ENCODE measurements at regions not wholly inside any gene's neighbourhood (a gene's known extent, or its start where the extent isn't known, plus 50 kb on each side); places are given as distances from the start of the nearest gene placed in this dataset.

DNA sequence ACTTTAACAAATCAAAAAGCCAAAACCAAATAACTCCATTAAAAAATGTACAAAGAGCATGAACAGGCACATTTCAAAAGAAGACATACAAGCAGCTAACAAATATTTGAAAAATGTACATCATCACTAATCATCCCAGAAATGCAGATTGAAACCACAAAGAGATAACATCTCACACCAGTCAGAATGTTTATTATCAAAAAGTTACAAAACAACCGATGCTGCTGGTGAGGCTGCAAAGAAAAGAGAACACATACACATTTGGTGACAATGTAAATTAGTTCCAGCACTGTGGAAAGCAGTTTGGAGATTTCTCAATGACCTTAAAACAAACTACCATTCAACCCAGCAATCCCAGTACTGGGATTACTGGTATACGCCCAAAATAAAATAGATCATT, 756.0 kb upstream of the PCDH20 start:
- Histone ChIP-seq H3K79me2 (ENCODE audit: control insufficient read depth, insufficient read depth, low read length) (no peaks in the 10 kb centered on the region), H4K20me1 (ENCODE audit: control insufficient read depth, insufficient read depth) (no peaks in the 10 kb centered on the region), H3K27me3 (replicated peaks in 1 of 2; ENCODE audit: control insufficient read depth in 2 of 2, insufficient read depth in 2 of 2, low read length in 1 of 2) (no peaks in the 10 kb centered on the region), H3K9ac (ENCODE audit: control insufficient read depth, insufficient read depth, low read length) (no peak overlapping the region), H3K27ac (ENCODE audit: control insufficient read depth, insufficient read depth) (no peak overlapping the region), H3K9me3 (replicated peaks; ENCODE audit: control insufficient read depth, insufficient read depth, low read length) (no peaks in the 10 kb centered on the region; the same call in 2 of the 3 replicates), H3K4me3 (no peak overlapping the region), H2AFZ (ENCODE audit: control insufficient read depth, low read depth, low read length) (no peak overlapping the region), H3K4me1 (ENCODE audit: control insufficient read depth, insufficient read depth, low read length) (no peaks in the 10 kb centered on the region), H3K36me3 (ENCODE audit: control insufficient read depth in 2 of 2, insufficient read depth in 2 of 2, low read length in 1 of 2) (no peaks in the 10 kb centered on the region), H3K4me2 (ENCODE audit: control insufficient read depth, insufficient read depth) (no peak overlapping the region)
- no peak for FAIRE-seq
- ATAC-seq, result no peak
- no TSS peak for BruUV-seq (replicated peaks)
- DNase-seq (ENCODE audit: low read depth, low spot score), result no peak
- TF ChIP-seq, protein P1, sequence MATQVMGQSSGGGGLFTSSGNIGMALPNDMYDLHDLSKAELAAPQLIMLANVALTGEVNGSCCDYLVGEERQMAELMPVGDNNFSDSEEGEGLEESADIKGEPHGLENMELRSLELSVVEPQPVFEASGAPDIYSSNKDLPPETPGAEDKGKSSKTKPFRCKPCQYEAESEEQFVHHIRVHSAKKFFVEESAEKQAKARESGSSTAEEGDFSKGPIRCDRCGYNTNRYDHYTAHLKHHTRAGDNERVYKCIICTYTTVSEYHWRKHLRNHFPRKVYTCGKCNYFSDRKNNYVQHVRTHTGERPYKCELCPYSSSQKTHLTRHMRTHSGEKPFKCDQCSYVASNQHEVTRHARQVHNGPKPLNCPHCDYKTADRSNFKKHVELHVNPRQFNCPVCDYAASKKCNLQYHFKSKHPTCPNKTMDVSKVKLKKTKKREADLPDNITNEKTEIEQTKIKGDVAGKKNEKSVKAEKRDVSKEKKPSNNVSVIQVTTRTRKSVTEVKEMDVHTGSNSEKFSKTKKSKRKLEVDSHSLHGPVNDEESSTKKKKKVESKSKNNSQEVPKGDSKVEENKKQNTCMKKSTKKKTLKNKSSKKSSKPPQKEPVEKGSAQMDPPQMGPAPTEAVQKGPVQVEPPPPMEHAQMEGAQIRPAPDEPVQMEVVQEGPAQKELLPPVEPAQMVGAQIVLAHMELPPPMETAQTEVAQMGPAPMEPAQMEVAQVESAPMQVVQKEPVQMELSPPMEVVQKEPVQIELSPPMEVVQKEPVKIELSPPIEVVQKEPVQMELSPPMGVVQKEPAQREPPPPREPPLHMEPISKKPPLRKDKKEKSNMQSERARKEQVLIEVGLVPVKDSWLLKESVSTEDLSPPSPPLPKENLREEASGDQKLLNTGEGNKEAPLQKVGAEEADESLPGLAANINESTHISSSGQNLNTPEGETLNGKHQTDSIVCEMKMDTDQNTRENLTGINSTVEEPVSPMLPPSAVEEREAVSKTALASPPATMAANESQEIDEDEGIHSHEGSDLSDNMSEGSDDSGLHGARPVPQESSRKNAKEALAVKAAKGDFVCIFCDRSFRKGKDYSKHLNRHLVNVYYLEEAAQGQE (IDR thresholded peaks at IDR 0.05; ENCODE audit: low read depth, low read length), result no peak
- intact Hi-C loops (cut with micrococcal nuclease; ENCODE audit: unreplicated experiment) (no loop called here), in situ Hi-C loops (cut with MboI) (no loop called here)
- 96% methylated on average over 2 of the region's 2 CpGs for WGBS (ENCODE audit: insufficient coverage, insufficient replicate concordance, low lambda C conversion rate, missing lambda C conversion rate)
- ChIA-PET RAD21 (ENCODE audit: unreplicated experiment) (no interaction called here), CTCF (interaction anchor here (1.3 kb wide), 1 partner anchor 9 kb away, joined by 3 read pairs; no protein-coding TSS in a partner anchor), POLR2A (interaction anchor here (0.7 kb wide), 1 partner anchor 38 kb away, joined by 3 read pairs; no protein-coding TSS in a partner anchor), SMC1A (ENCODE audit: uncharacterized antibody, unreplicated experiment) (no interaction called here)

DNA sequence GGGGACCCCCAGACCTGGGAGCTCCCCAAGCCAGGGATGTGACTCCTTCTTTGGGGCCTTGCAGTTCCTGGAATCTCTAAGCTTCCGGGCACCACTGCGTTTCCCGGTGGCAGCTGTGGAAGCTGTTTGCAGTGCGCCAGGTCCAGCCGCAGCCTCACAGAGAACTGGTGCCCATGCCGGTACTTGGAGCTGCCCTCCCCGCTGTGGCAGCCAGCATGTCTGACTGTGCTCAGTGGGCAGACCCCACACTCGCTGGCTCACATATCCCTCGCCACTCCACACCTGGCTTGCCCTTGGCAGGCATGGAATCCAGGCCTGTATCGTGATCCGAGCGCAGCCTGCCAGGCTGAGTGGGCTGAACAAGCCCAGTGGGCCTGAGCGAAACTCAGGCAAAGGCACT, 753.2 kb upstream of the PCDH20 start:
- H3K9ac ChIP-seq (ENCODE audit: control insufficient read depth, insufficient read depth, low read length), result no peak overlapping the region
- 94% methylated on average over 12 of the region's 13 CpGs for WGBS (ENCODE audit: insufficient coverage, insufficient replicate concordance, low lambda C conversion rate, missing lambda C conversion rate)
- no peak overlapping the region for H3K4me2 ChIP-seq (ENCODE audit: control insufficient read depth, insufficient read depth)
- CTCF ChIA-PET, result no interaction called here
- no peak for DNase-seq (ENCODE audit: low read depth, low spot score)
- RAD21 ChIA-PET (ENCODE audit: unreplicated experiment), result no interaction called here
- in situ Hi-C loops (cut with MboI), result no loop called here
- no peaks in the 10 kb centered on the region for H3K79me2 ChIP-seq (ENCODE audit: control insufficient read depth, insufficient read depth, low read length)
- H4K20me1 ChIP-seq (ENCODE audit: control insufficient read depth, insufficient read depth), result no peaks in the 10 kb centered on the region
- no peak overlapping the region for H2AFZ ChIP-seq (ENCODE audit: control insufficient read depth, low read depth, low read length)
- H3K4me3 ChIP-seq, result no peak overlapping the region
- ATAC-seq, result no peak
- FAIRE-seq, result no peak
- POLR2A ChIA-PET, result no interaction called here
- no peak overlapping the region for H3K27ac ChIP-seq (ENCODE audit: control insufficient read depth, insufficient read depth)
- intact Hi-C loops (cut with micrococcal nuclease; ENCODE audit: unreplicated experiment), result no loop called here
- H3K4me1 ChIP-seq (ENCODE audit: control insufficient read depth, insufficient read depth, low read length), result no peaks in the 10 kb centered on the region
- no peaks in the 10 kb centered on the region; the same call in 2 of the 3 replicates for H3K9me3 ChIP-seq (replicated peaks; ENCODE audit: control insufficient read depth, insufficient read depth, low read length)
- no TSS peak for BruUV-seq (replicated peaks)
- H3K36me3 ChIP-seq (ENCODE audit: control insufficient read depth in 2 of 2, insufficient read depth in 2 of 2, low read length in 1 of 2), result no peaks in the 10 kb centered on the region
- TF ChIP-seq SUZ12 (IDR thresholded peaks at IDR 0.05; ENCODE audit: unreplicated experiment) (no peak), LARP7 (IDR thresholded peaks at IDR 0.05) (no peak), CBX5 (IDR thresholded peaks at IDR 0.05; ENCODE audit: low read depth) (no peak)
- SMC1A ChIA-PET (ENCODE audit: uncharacterized antibody, unreplicated experiment), result no interaction called here
- no peaks in the 10 kb centered on the region for H3K27me3 ChIP-seq (replicated peaks in 1 of 2; ENCODE audit: control insufficient read depth in 2 of 2, insufficient read depth in 2 of 2, low read length in 1 of 2)
